NCI-H69 (cell line): ENCODE measurements at regions not wholly inside any gene's neighbourhood (a gene's known extent, or its start where the extent isn't known, plus 50 kb on each side); places are given as distances from the start of the nearest gene placed in this dataset.
"Not testable (repeated sequence)": the region's sequence is repeated elsewhere in the genome, so short reads cannot be mapped to it uniquely, and the experiment has no call there.

Experiments used
- DNase-seq: peaks from one replicate; lab custom pipeline; 2025; lab: John Stamatoyannopoulos, UW

DNA sequence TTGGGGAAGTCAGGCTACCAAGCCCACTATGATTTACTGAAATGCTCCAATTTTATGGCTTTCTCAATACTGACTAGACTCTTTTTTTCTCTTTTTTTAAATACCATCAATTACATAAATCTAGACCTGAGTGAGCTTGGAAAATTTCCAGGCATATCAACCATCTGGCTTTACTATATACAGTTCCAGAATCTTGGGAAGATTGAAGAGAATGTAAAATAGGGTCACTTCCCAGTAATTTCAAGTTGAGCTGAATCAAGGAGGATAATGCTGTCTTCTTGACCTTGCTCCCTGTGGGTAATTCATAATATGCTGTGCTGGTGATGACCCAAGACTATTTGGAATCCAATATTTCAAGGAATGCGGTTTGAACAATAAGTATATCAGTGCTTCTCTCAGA, 108.1 kb downstream of the MAP3K21 start:
- peak; percentile 76 for DNase-seq

GRCh38 chr1:233439721-233440120, 112.2 kb downstream of the MAP3K21 start:
- DNase-seq: no peak

DNA sequence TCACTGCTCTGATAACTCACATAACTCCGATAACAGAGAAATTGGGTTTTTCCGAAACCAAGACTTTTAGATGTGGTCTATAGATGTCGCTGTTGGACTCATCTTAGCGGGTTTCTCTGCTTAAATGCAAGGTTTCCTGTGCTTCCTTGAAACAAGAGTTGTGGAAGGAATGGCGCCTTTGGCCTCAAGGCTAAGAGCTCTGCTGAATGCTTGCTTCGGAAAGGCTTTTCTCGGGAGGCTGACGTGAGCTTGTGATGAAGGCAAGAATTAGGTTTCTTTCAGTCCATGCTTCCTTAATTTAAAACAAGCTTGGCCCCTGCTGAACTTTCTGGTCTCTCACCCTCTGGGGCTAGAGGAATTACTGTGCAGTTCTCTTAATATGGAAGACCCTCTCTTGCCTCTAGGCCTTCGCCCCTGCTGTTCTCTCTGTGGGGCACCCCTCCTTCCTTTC, 113.5 kb downstream of the MAP3K21 start:
- DNase-seq: peak; percentile 87

DNA sequence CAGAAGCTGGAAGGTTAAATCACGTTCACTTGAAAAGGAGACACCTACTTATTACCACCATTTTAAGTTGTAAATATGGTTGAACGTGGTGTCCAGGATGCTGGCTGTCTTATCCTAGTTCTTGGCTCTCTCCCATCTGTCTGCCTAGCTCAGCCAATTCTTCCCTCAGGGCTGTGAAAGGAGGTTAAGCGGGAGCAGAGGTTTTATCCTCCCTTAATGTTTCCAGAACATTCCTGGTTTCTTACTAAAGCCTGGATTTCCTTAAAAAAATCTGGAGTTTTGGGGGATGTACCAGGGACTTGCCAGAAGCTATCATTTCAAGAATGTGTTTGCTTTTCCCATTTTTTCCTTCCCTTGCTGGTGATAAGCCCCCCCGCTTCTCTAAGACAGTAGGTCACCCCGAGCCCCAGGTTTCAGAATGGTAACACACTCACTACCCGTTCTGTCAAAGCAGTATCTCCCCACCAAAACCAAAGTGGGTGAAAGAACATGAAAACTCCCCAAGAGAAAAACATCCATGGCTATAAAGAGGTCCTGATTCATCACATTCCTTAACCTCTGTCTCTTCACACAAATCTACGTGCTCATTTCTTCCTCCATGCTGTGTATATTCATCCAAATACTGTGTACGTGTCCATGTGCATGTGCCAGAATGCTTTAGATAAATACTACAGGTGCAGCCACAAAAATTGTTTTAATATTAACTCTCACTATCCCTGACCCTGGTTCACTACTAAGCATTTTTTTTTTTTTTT, 114.7 kb downstream of the MAP3K21 start:
- peak; percentile 14 for DNase-seq

DNA sequence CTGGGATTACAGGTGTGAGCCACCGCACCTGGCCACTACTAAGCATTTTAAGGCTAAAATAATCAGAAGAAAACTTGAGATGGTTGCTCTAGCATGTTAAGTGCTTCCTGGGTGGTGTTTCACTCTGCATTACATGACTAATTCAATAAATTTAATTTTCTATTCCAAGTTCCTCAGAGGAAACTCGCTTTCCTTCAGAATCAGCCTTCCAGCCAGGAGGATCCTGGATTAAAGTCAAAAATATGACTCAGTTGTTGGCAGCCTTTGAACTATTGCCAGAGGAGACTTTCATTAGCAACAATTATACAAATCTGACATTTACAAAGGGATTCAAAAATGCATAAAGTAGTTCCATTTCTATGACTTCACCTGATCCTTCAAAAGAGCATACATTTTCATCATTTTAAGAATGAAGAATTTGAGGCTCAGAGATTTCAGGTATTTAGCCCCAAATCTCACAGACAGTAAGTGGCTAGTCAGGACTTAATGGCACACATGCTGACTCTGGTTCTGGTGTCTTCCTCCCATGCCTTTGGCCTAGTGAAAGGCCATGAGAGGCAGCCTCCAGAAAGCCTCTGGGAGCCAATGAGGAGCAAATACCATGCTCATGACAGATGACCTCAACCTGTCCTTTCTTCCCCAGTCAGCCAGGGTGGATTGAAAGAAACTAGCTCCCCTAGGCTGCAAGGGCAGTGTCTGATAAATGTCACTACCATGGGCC, 115.7 kb downstream of the MAP3K21 start:
- no peak for DNase-seq

DNA sequence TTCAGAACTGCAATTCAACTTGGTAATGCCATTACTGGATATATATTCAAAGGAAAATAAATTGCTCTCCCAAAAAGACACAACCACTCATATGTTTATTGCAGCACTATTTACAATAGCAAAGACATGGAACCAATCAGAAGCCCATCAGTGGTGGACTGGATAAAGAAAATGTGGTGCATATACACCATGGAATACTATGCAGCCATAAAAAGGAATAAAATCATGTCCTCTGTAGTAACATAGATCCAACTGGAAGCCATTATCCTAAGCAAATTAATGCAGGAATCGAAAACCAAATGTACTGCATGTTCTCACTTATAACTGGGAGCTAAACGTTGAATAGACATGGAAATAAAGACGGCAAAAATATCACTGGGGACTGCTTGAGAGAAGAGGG, 117.0 kb downstream of the MAP3K21 start:
- DNase-seq: no peak

- no peak for DNase-seq
Observed at GRCh38 chr1:233445737-233446136, 118.2 kb downstream of the MAP3K21 start.

GRCh38 chr1:233446935-233447334, 119.4 kb downstream of the MAP3K21 start:
- no peak for DNase-seq

GRCh38 chr1:233448109-233448689, 120.7 kb downstream of the MAP3K21 start:
- DNase-seq: peak; percentile 53

- DNase-seq: no peak
Observed at GRCh38 chr1:233452724-233453123, 125.2 kb downstream of the MAP3K21 start.

- DNase-seq: no peak
Observed at GRCh38 chr1:233453433-233454200, 126.1 kb downstream of the MAP3K21 start.

GRCh38 chr1:233459470-233459945, 132.0 kb downstream of the MAP3K21 start:
- no peak for DNase-seq

DNA sequence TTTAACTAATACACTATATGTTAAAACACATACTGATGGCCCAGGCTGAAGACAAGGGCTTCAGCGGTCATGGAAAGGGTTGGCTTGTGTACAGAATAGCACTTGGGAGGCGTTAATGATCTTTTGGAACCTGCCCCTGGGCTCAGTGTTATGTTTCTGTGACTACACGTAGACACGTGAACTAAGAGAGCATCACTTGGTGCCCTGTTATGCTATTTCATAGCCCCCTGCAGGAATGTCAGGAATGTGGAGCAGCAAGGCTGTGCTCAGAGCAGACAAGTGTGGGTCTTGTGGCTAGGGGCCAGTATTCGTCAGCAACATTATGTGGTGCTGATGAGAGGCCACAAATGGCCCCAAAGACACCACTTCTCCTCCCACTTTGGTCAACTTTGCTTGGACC, 132.4 kb downstream of the MAP3K21 start:
- DNase-seq: no peak

DNA sequence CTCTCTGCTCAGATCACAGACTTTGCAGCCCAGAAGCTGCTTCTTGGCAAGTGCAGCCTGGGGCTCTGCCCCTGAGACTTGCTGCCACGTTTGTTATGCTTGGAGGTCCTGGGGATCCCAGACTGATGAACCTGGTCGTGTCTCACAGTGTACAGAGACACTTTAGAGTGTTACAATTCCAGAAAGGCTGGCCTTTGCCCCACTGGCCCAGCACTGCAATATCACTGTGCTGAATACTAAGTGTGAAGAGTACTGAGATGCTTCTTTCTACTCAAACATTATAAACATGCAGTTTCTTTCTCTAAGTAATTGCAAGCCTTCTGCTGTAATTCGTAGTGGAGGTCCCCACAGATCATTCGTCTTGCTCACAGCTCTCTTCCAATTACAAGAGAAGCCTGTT, 133.2 kb downstream of the MAP3K21 start:
- DNase-seq: no peak

- no peak for DNase-seq
Observed at GRCh38 chr1:233461847-233462246, 134.3 kb downstream of the MAP3K21 start.

GRCh38 chr1:233463333-233463732, 135.8 kb downstream of the MAP3K21 start:
- no peak for DNase-seq

DNA sequence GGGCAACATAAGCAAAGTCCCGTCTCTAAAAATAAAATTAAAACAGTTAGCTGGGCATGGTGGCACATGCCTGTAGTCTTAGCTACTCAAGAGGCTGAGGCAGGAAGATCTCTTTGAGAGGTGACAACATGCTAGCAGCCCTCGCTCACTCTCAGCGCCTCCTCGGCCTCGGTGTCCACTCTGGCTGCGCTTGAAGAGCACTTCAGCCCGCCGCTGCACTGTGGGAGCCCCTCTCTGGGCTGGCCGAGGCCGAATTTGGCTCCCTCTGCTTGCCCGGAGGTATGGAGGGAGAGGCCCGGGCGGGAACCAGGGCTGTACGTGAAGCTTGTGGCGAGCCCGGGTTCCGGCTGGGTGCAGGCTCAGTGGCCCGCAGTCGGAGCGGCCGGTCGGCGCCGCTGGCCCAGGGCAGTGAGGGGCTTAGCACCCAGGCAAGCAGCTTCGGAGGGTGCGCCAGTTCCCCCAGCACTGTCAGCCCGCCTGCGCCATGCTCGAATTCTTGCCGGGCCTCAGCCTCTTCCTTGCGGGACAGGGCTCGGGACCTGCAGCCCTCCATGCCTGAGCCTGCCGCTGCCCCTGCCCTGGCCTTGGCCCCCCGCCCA, 138.3 kb downstream of the MAP3K21 start:
- DNase-seq: no peak

DNA sequence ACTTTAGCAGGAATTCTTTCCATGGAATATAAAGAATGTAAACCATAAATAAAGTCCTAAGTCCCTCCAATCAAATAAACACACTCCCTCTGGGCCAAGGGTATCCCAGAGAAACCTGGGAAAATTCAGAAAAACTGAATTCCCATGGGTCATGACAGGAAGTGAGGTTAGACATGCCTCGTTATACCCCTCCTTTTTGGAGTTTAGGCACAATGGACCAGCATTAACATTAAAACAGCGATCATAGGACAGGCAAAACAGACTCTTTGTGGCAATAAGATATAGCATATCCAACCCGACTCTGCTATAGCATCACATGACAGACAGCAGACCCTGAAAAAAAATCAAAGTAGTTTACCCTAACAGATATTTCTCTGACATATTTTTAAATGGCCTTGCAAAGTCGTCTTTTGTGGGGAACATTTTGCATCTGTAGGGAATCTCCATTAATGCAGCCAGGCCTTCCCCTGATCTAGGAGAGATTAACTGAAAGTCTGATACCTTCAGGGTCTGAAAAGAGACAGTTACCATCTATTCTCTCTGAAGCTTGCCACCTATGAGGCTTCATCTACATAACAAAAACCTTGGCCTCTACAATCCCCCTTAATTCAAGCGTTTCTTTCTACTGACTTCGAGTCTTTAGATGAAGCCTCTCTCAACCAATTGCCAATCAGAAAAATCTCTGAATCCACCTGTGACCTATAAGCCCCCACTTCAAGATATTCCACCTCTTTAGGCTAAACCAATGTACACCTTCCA, 143.0 kb upstream of the KCNK1 start:
- no peak for DNase-seq

- not testable (repeated sequence) for DNase-seq
Observed at GRCh38 chr1:233471851-233472250, 142.1 kb upstream of the KCNK1 start.

GRCh38 chr1:233472796-233473195, 141.1 kb upstream of the KCNK1 start:
- DNase-seq: not testable (repeated sequence)
